Naive thymus-derived CD4-positive, alpha-beta T cell (primary cell): ENCODE measurements at regions not wholly inside any gene's neighbourhood (a gene's known extent, or its start where the extent isn't known, plus 50 kb on each side); places are given as distances from the start of the nearest gene placed in this dataset.
A peak's percentile ranks its signal among the peaks of the same experiment; 100 is the strongest.

Experiments used
- ATAC-seq: fragments of 150-1000 bp; cut with Tn5 transposase; 2 replicates; pipeline ENCODE4 v1.10.0; 2021; ENCODE audit warnings: mild to moderate bottlenecking, moderate library complexity
- CTCF ChIA-PET: fragments of 350-600 bp; sonication (Branson Sonifier 250); formaldehyde crosslinking; loops from one replicate; lab custom pipeline; 2021; ENCODE audit warnings: antibody characterized with exemption; lab: Charles Lee
- POLR2A ChIA-PET: fragments of 350-600 bp; sonication (Branson Sonifier 250); formaldehyde crosslinking; loops from one replicate; lab custom pipeline; 2021; ENCODE audit warnings: antibody characterized with exemption, inconsistent platforms; lab: Charles Lee
- DNase-seq, 9 donors: peaks; one replicate each; pipeline versions ENCODE4 v3.0.0 to v3.0.0-alpha.2; 2020 to 2022; ENCODE audit warnings: mixed read lengths in 1 of 9
- H3K27ac ChIP-seq: one replicate; pipeline ENCODE4 v1.7.0; 2013; ENCODE audit warnings: mild to moderate bottlenecking, low read depth, low read length, moderate library complexity
- H3K27me3 ChIP-seq, 2 donors: one replicate each; pipeline ENCODE4 v1.7.0; 2013; ENCODE audit warnings: low read length in 2 of 2, mild to moderate bottlenecking in 2 of 2, moderate library complexity in 2 of 2; ENCODE audit not compliant: control insufficient read depth in 2 of 2, insufficient read depth in 2 of 2
- H3K36me3 ChIP-seq, 3 experiments: 1 replicate in 2 of 3; 2 replicates in 1 of 3; pipeline ENCODE4 v1.7.0; 2013; ENCODE audit warnings: low read length in 3 of 3, mild to moderate bottlenecking in 3 of 3, moderate library complexity in 1 of 3; ENCODE audit not compliant: insufficient read depth in 3 of 3, control insufficient read depth in 2 of 3
- H3K4me1 ChIP-seq, 2 donors: one replicate each; pipeline ENCODE4 v1.7.0; 2013; ENCODE audit warnings: low read length in 2 of 2, mild to moderate bottlenecking in 2 of 2, moderate library complexity in 1 of 2; ENCODE audit not compliant: control insufficient read depth in 2 of 2, insufficient read depth in 2 of 2
- H3K4me3 ChIP-seq: 2 replicates; pipeline ENCODE4 v1.7.0; 2013; ENCODE audit warnings: mild to moderate bottlenecking, low read length
- H3K9me3 ChIP-seq, 3 experiments: 1 replicate in 2 of 3; 2 replicates in 1 of 3; pipeline ENCODE4 v1.7.0; 2013; ENCODE audit warnings: low read length in 3 of 3; ENCODE audit not compliant: control insufficient read depth in 2 of 3
- H3K27ac Mint-ChIP-seq, 9 donors: one replicate each; pipeline ENCODE4 v1.8.0; 2020 to 2022; ENCODE audit warnings: mixed read lengths in 9 of 9, mild to moderate bottlenecking in 8 of 9, moderate library complexity in 5 of 9, inconsistent platforms in 2 of 9
- H3K27me3 Mint-ChIP-seq, 5 donors: one replicate each; pipeline ENCODE4 v1.8.0; 2021 to 2022; ENCODE audit warnings: mixed read lengths in 5 of 5, mild to moderate bottlenecking in 1 of 5
- H3K36me3 Mint-ChIP-seq, 5 donors: one replicate each; pipeline ENCODE4 v1.8.0; 2020 to 2022; ENCODE audit warnings: mixed read lengths in 5 of 5, mild to moderate bottlenecking in 3 of 5, inconsistent platforms in 1 of 5
- H3K4me1 Mint-ChIP-seq, 7 donors: one replicate each; pipeline ENCODE4 v1.8.0; 2020 to 2022; ENCODE audit warnings: mixed read lengths in 7 of 7, mild to moderate bottlenecking in 3 of 7, inconsistent platforms in 1 of 7
- H3K4me3 Mint-ChIP-seq, 10 donors: one replicate each; pipeline ENCODE4 v1.8.0; 2020 to 2022; ENCODE audit warnings: mild to moderate bottlenecking in 10 of 10, mixed read lengths in 10 of 10, moderate library complexity in 6 of 10, inconsistent platforms in 2 of 10
- H3K9me3 Mint-ChIP-seq, 11 donors: one replicate each; pipeline ENCODE4 v1.8.0; 2020 to 2022; ENCODE audit warnings: mixed read lengths in 11 of 11, mild to moderate bottlenecking in 4 of 11, inconsistent platforms in 1 of 11, moderate library complexity in 1 of 11
- intact Hi-C, 2 donors: fragments of 100-400 bp; cut with micrococcal nuclease; formaldehyde crosslinking; loops; one replicate each; pipeline ENCODE4 v1.15.1; 2023

- DNase-seq (no peak), ATAC-seq (no peak)
- Mint-ChIP-seq H3K9me3 (no peaks in the 10 kb centered on the region), H3K4me1 (peaks cover 0 to 7% (median 5%) of the 10 kb centered on the region in 7 donors), H3K27me3 (peaks cover 2 to 23% (median 17%) of the 10 kb centered on the region in 5 donors), H3K4me3 (no peak overlapping the region), H3K27ac (no peak overlapping the region), H3K36me3 (no peaks in the 10 kb centered on the region)
- H3K27ac ChIP-seq = no peak overlapping the region
- no peaks in the 10 kb centered on the region for H3K27me3 ChIP-seq
- H3K9me3 ChIP-seq = no peaks in the 10 kb centered on the region
- H3K36me3 ChIP-seq = no peaks in the 10 kb centered on the region
- CTCF ChIA-PET = no interaction called here
- no peaks in the 10 kb centered on the region for H3K4me1 ChIP-seq
- intact Hi-C loops = no loop called here
- H3K4me3 ChIP-seq = no peak overlapping the region
- POLR2A ChIA-PET = no interaction called here
These were observed 287.0 kb downstream of the TCF7L2 start for GRCh38 chr10:113236998-113237397.

- no peaks in the 10 kb centered on the region for H3K9me3 ChIP-seq
- H3K4me3 Mint-ChIP-seq = no peak overlapping the region
These were observed 289.7 kb downstream of the TCF7L2 start for GRCh38 chr10:113239566-113240350.

GRCh38 chr10:113240736-113241135 lies 290.7 kb downstream of the TCF7L2 start:
- Mint-ChIP-seq H3K27ac (no peak overlapping the region), H3K4me3 (no peak overlapping the region), H3K36me3 (no peaks in the 10 kb centered on the region), H3K27me3 (peaks cover 2 to 41% (median 28%) of the 10 kb centered on the region in 5 donors), H3K4me1 (peaks cover 0 to 13% (median 5%) of the 10 kb centered on the region in 7 donors), H3K9me3 (no peaks in the 10 kb centered on the region)
- ATAC-seq (no peak), DNase-seq (no peak)
- Histone ChIP-seq H3K9me3 (no peaks in the 10 kb centered on the region), H3K27ac (no peak overlapping the region), H3K4me1 (no peaks in the 10 kb centered on the region), H3K36me3 (no peaks in the 10 kb centered on the region), H3K27me3 (no peaks in the 10 kb centered on the region), H3K4me3 (no peak overlapping the region)
- ChIA-PET POLR2A (no interaction called here), CTCF (no interaction called here)
- intact Hi-C loops = no loop called here

More at GRCh38 chr10:113239566-113240350, 289.7 kb downstream of the TCF7L2 start:
- peaks cover 2 to 41% (median 28%) of the 10 kb centered on the region in 5 donors for H3K27me3 Mint-ChIP-seq
- ChIA-PET CTCF (no interaction called here), POLR2A (no interaction called here)
- no peaks in the 10 kb centered on the region for H3K9me3 Mint-ChIP-seq
- H3K27ac ChIP-seq = no peak overlapping the region
- no peak overlapping the region for H3K27ac Mint-ChIP-seq
- peaks cover 0 to 13% (median 5%) of the 10 kb centered on the region in 7 donors for H3K4me1 Mint-ChIP-seq
- no peaks in the 10 kb centered on the region for H3K4me1 ChIP-seq
- ATAC-seq (peak; percentile 42), DNase-seq (no peak)
- no peaks in the 10 kb centered on the region for H3K36me3 Mint-ChIP-seq
- intact Hi-C loops = no loop called here
- no peaks in the 10 kb centered on the region for H3K36me3 ChIP-seq
- H3K4me3 ChIP-seq = no peak overlapping the region
- H3K27me3 ChIP-seq = no peaks in the 10 kb centered on the region

GRCh38 chr10:113241599-113242360 lies 291.7 kb downstream of the TCF7L2 start:
- Histone ChIP-seq H3K36me3 (no peaks in the 10 kb centered on the region), H3K9me3 (no peaks in the 10 kb centered on the region), H3K27ac (no peak overlapping the region), H3K4me1 (no peaks in the 10 kb centered on the region), H3K27me3 (no peaks in the 10 kb centered on the region), H3K4me3 (no peak overlapping the region)
- Mint-ChIP-seq H3K9me3 (no peaks in the 10 kb centered on the region), H3K4me3 (peak overlapping the region in 1 of 10 donors; percentile 4), H3K27me3 (peaks cover 2 to 37% (median 28%) of the 10 kb centered on the region in 5 donors), H3K36me3 (no peaks in the 10 kb centered on the region), H3K4me1 (peaks cover 0 to 13% (median 5%) of the 10 kb centered on the region in 7 donors), H3K27ac (no peak overlapping the region)
- CTCF ChIA-PET = no interaction called here
- DNase-seq (peak in 2 of 9 donors; percentile 6 to 10), ATAC-seq (no peak)
- POLR2A ChIA-PET = no interaction called here
- intact Hi-C loops = no loop called here

- no peaks in the 10 kb centered on the region for H3K36me3 ChIP-seq
- no peak overlapping the region for H3K27ac Mint-ChIP-seq
- peaks cover 0 to 13% (median 5%) of the 10 kb centered on the region in 7 donors for H3K4me1 Mint-ChIP-seq
- ChIA-PET CTCF (no interaction called here), POLR2A (no interaction called here)
- peak overlapping the region in 1 of 10 donors; percentile 6 for H3K4me3 Mint-ChIP-seq
- H3K27me3 ChIP-seq = no peaks in the 10 kb centered on the region
- H3K36me3 Mint-ChIP-seq = no peaks in the 10 kb centered on the region
- no peak for DNase-seq
- H3K9me3 ChIP-seq = no peaks in the 10 kb centered on the region
- no peak overlapping the region for H3K27ac ChIP-seq
- no peaks in the 10 kb centered on the region for H3K9me3 Mint-ChIP-seq
- intact Hi-C loops = no loop called here
- no peaks in the 10 kb centered on the region for H3K4me1 ChIP-seq
- peaks cover 2 to 37% (median 24%) of the 10 kb centered on the region in 5 donors for H3K27me3 Mint-ChIP-seq
- H3K4me3 ChIP-seq = no peak overlapping the region
- no peak for ATAC-seq
These were observed 293.3 kb downstream of the TCF7L2 start for GRCh38 chr10:113243311-113243710.

GRCh38 chr10:113244750-113245149 lies 294.7 kb downstream of the TCF7L2 start:
- POLR2A ChIA-PET = no interaction called here
- H3K4me1 Mint-ChIP-seq = peaks cover 0 to 13% (median 7%) of the 10 kb centered on the region in 7 donors
- no peaks in the 10 kb centered on the region for H3K36me3 Mint-ChIP-seq
- H3K27ac Mint-ChIP-seq = no peak overlapping the region
- no peaks in the 10 kb centered on the region for H3K4me1 ChIP-seq
- CTCF ChIA-PET = no interaction called here
- intact Hi-C loops = no loop called here
- H3K36me3 ChIP-seq = no peaks in the 10 kb centered on the region
- no peak overlapping the region for H3K4me3 Mint-ChIP-seq
- H3K9me3 ChIP-seq = no peaks in the 10 kb centered on the region
- no peak overlapping the region for H3K27ac ChIP-seq
- H3K27me3 Mint-ChIP-seq = peaks cover 2 to 36% (median 23%) of the 10 kb centered on the region in 5 donors
- no peaks in the 10 kb centered on the region for H3K27me3 ChIP-seq
- peaks cover 0 to 2% (median 0%) of the 10 kb centered on the region in 11 donors for H3K9me3 Mint-ChIP-seq
- no peak for ATAC-seq
- H3K4me3 ChIP-seq = no peak overlapping the region
- no peak for DNase-seq
